Left lung (tissue), 4 donors: ENCODE measurements at regions not wholly inside any gene's neighbourhood (a gene's known extent, or its start where the extent isn't known, plus 50 kb on each side); places are given as distances from the start of the nearest gene placed in this dataset.

Experiments
- ATAC-seq: fragments of 200-7000 bp; cut with Tn5 transposase; one replicate; pipeline ENCODE4 v1.9.1; 2020; ENCODE audit warnings: moderate library complexity
- DNase-seq, 4 donors: peaks; one replicate each; pipeline ENCODE4 v3.0.0-alpha.2; 2013 to 2020
- H3K27ac ChIP-seq, 2 donors: fragments of 200-600 bp; sonication (generic) in 1 of 2; one replicate each; pipeline versions ENCODE4 v1.5.0 to v1.8.0; 2020 to 2021
- H3K27me3 ChIP-seq, 2 donors: fragments of 200-600 bp; sonication (generic) in 1 of 2; one replicate each; pipeline versions ENCODE4 v1.5.0 to v1.8.0; 2020 to 2021
- H3K36me3 ChIP-seq, 2 donors: fragments of 200-600 bp; sonication (generic) in 1 of 2; one replicate each; pipeline versions ENCODE4 v1.5.0 to v1.8.0; 2020 to 2021
- H3K4me1 ChIP-seq, 2 donors: fragments of 200-600 bp; one replicate each; pipeline ENCODE4 v1.8.0; 2021
- H3K4me3 ChIP-seq, 2 donors: fragments of 200-600 bp; sonication (generic) in 1 of 2; one replicate each; pipeline versions ENCODE4 v1.5.0 to v1.8.0; 2020 to 2021; ENCODE audit warnings: mild to moderate bottlenecking in 1 of 2
- H3K9me3 ChIP-seq, 2 donors: fragments of 200-600 bp; sonication (generic) in 1 of 2; one replicate each; pipeline versions ENCODE4 v1.5.0 to v1.8.0; 2020 to 2021
- intact Hi-C, 2 donors: fragments of 100-400 bp; cut with DNase I; formaldehyde crosslinking; loops; one replicate each; pipeline versions ENCODE4 v1.11.2 to v1.14.2; 2022
- TF ChIP-seq, protein P1 (sequence below), 2 donors: fragments of 200-600 bp; sonication (generic) in 1 of 2; IDR thresholded peaks; one replicate each; pipeline versions ENCODE4 v1.5.0 to v1.8.0; 2021; ENCODE audit warnings: antibody characterized with exemption in 2 of 2
- donor health status: DM: no; HTN: yes; CAD: no.
- donor health status: DM: no; HTN: no; CAD: no.

DNA sequence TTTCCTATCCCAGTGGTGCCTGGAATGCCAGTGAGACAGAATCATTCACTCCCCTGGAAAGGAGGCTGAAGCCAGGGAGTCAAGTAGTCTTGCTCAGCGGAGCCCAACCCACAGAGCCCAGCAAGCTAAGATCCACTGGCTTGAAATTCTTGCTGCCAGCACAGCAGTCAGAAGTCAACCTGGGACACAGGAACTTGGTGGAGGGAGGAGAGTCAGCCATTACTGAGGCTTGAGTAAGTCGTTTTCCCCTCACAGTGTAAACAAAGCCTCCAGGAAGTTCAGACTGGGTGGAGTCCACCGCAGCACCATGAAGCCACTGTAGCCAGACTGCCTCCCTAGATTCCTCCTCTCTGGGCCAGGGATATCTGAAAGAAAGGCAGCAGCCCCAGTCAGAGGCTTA lies 283.2 kb upstream of the CPEB2 start:
- ATAC-seq (peak; percentile 81), DNase-seq (peak in 2 of 4 donors; percentile 9 to 33)

GRCh38 chr4:14726441-14726840 lies 275.8 kb upstream of the CPEB2 start:
- Histone ChIP-seq H3K4me3 (no peak overlapping the region), H3K27me3 (no peaks in the 10 kb centered on the region), H3K9me3 (no peaks in the 10 kb centered on the region), H3K27ac (no peak overlapping the region), H3K36me3 (no peaks in the 10 kb centered on the region), H3K4me1 (no peaks in the 10 kb centered on the region)
- TF ChIP-seq, protein P1, sequence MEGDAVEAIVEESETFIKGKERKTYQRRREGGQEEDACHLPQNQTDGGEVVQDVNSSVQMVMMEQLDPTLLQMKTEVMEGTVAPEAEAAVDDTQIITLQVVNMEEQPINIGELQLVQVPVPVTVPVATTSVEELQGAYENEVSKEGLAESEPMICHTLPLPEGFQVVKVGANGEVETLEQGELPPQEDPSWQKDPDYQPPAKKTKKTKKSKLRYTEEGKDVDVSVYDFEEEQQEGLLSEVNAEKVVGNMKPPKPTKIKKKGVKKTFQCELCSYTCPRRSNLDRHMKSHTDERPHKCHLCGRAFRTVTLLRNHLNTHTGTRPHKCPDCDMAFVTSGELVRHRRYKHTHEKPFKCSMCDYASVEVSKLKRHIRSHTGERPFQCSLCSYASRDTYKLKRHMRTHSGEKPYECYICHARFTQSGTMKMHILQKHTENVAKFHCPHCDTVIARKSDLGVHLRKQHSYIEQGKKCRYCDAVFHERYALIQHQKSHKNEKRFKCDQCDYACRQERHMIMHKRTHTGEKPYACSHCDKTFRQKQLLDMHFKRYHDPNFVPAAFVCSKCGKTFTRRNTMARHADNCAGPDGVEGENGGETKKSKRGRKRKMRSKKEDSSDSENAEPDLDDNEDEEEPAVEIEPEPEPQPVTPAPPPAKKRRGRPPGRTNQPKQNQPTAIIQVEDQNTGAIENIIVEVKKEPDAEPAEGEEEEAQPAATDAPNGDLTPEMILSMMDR (IDR thresholded peaks at IDR 0.05) = no peak
- no peak for DNase-seq
- no peak for ATAC-seq
- intact Hi-C loops = no loop called here

More for the DNA sequence above, 283.2 kb upstream of the CPEB2 start:
- TF ChIP-seq, protein P1 (IDR thresholded peaks at IDR 0.05) = no peak
- Histone ChIP-seq H3K27ac (peak overlapping the region in 1 of 2 donors; percentile 23), H3K27me3 (no peaks in the 10 kb centered on the region), H3K36me3 (no peaks in the 10 kb centered on the region), H3K4me3 (no peak overlapping the region), H3K9me3 (no peaks in the 10 kb centered on the region), H3K4me1 (no peaks in the 10 kb centered on the region)
- intact Hi-C loops = no loop called here

- Histone ChIP-seq H3K4me1 (no peaks in the 10 kb centered on the region), H3K36me3 (no peaks in the 10 kb centered on the region), H3K9me3 (no peaks in the 10 kb centered on the region), H3K27me3 (no peaks in the 10 kb centered on the region), H3K4me3 (no peak overlapping the region), H3K27ac (no peak overlapping the region)
- peak; percentile 74 for ATAC-seq
- no peak for DNase-seq
- intact Hi-C loops = no loop called here
- TF ChIP-seq, protein P1 (IDR thresholded peaks at IDR 0.05) = no peak
These were observed 275.4 kb upstream of the CPEB2 start for GRCh38 chr4:14726877-14727361.

DNA sequence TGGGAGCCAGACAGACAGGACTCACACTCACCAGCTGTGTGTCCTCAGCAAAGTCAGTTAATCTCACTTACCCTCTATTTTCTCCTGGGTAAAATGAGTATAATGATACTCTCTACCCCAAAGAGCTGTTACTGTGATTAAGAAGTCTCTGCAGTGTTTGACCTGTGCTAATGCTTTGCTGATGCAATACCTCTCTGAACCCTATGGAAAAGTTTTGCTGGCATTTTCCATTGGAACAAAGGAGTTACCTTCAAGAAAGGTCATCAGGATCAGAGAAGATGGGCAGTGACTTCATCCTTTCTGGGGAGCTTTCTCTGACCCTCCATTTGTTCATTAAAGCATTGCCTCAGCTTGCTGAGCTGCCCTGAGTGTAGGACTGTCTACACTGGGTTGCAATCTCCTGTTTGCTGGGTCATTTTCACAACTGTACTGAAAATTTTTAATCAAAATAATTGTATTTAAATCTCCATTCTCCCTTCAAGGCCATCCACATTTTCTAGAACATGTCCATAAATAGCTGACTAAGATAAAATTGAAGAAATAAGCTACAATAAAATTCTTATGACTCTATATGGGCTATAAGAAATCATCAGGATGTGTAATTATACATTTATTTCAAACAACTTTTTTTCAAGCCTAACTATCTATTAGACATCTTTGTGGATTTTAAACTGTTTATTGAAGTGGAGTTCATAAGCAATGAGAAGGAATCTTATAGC lies 272.8 kb upstream of the CPEB2 start:
- DNase-seq (no peak), ATAC-seq (no peak)
- intact Hi-C loops = no loop called here
- Histone ChIP-seq H3K9me3 (no peaks in the 10 kb centered on the region), H3K36me3 (no peaks in the 10 kb centered on the region), H3K27ac (no peak overlapping the region), H3K27me3 (no peaks in the 10 kb centered on the region), H3K4me3 (no peak overlapping the region), H3K4me1 (no peaks in the 10 kb centered on the region)
- TF ChIP-seq, protein P1 (IDR thresholded peaks at IDR 0.05) = no peak

DNA sequence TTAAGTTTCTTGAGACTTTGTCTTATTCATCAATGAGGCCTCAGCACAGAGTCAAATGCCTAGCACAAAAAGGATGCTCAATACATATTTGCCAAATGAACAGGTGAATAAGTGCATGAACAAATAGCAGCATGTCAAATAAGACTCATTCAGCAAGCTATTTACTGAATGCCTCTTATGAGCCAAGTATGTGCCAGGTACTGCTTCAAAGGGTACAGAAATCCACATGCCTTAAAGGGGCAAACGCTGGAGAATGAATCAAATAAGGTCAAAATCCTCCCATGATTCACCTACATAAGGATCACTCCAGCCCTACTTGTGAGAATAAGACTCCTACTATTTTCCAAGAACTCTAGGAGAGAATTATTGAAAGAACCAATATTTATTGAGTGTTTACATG lies 260.2 kb upstream of the CPEB2 start:
- intact Hi-C loops = no loop called here
- peak in 1 of 4 donors; percentile 3 for DNase-seq
- TF ChIP-seq, protein P1 (IDR thresholded peaks at IDR 0.05) = no peak
- Histone ChIP-seq H3K9me3 (no peaks in the 10 kb centered on the region), H3K27me3 (no peaks in the 10 kb centered on the region), H3K4me3 (no peak overlapping the region), H3K36me3 (no peaks in the 10 kb centered on the region), H3K27ac (no peak overlapping the region), H3K4me1 (no peaks in the 10 kb centered on the region)
- peak; percentile 78 for ATAC-seq
